GM18507 (cell line): ENCODE measurements at regions not wholly inside any gene's neighbourhood (a gene's known extent, or its start where the extent isn't known, plus 50 kb on each side); places are given as distances from the start of the nearest gene placed in this dataset.
"Not testable (repeated sequence)": the region's sequence is repeated elsewhere in the genome, so short reads cannot be mapped to it uniquely, and the experiment has no call there.

Experiments
- DNase-seq: peaks from one replicate; pipeline ENCODE4 v3.0.0; 2011; ENCODE audit warnings: low read depth; ENCODE audit not compliant: insufficient read length; ENCODE audit errors: extremely low spot score
- FAIRE-seq: peaks from 2 replicates; lab custom pipeline; 2011; peaks lifted over from hg19 to GRCh38; lab: Jason Lieb, UNC

GRCh38 chr12:73769337-73769736 lies 768.3 kb upstream of the ATXN7L3B start:
- DNase-seq: no peak
- no peak for FAIRE-seq

- DNase-seq (no peak), FAIRE-seq (no peak)
Observed at GRCh38 chr12:73798523-73798922, 739.1 kb upstream of the ATXN7L3B start.

GRCh38 chr12:73815072-73815645 lies 722.5 kb upstream of the ATXN7L3B start:
- DNase-seq: no peak
- no peak for FAIRE-seq

GRCh38 chr12:73817161-73817560 lies 720.5 kb upstream of the ATXN7L3B start:
- FAIRE-seq: no peak
- DNase-seq: no peak

- DNase-seq (no peak), FAIRE-seq (no peak)
Observed at GRCh38 chr12:73833746-73834145, 703.9 kb upstream of the ATXN7L3B start.

- FAIRE-seq (no peak), DNase-seq (no peak)
Observed at GRCh38 chr12:73841963-73842362, 695.7 kb upstream of the ATXN7L3B start.

GRCh38 chr12:73863546-73863945 lies 674.1 kb upstream of the ATXN7L3B start:
- no peak for FAIRE-seq
- no peak for DNase-seq

GRCh38 chr12:73867147-73867546 lies 670.5 kb upstream of the ATXN7L3B start:
- no peak for DNase-seq

GRCh38 chr12:73877291-73877690 lies 660.3 kb upstream of the ATXN7L3B start:
- not testable (repeated sequence) for FAIRE-seq, DNase-seq

More at GRCh38 chr12:73867147-73867546, 670.5 kb upstream of the ATXN7L3B start:
- no peak for FAIRE-seq

GRCh38 chr12:73892201-73892600 lies 645.4 kb upstream of the ATXN7L3B start:
- no peak for FAIRE-seq
- no peak for DNase-seq

GRCh38 chr12:73898645-73899044 lies 639.0 kb upstream of the ATXN7L3B start:
- DNase-seq (no peak), FAIRE-seq (no peak)

- FAIRE-seq: no peak
- DNase-seq: no peak
Observed at GRCh38 chr12:73902260-73902659, 635.4 kb upstream of the ATXN7L3B start.

GRCh38 chr12:73906757-73907156 lies 630.9 kb upstream of the ATXN7L3B start:
- FAIRE-seq: no peak
- DNase-seq: no peak

GRCh38 chr12:73935817-73936216 lies 601.8 kb upstream of the ATXN7L3B start:
- DNase-seq: no peak
- no peak for FAIRE-seq

- no peak for DNase-seq
- no peak for FAIRE-seq
Observed at GRCh38 chr12:73947326-73948026, 590.2 kb upstream of the ATXN7L3B start.

- FAIRE-seq (no peak), DNase-seq (no peak)
Observed at GRCh38 chr12:73950507-73950906, 587.1 kb upstream of the ATXN7L3B start.

GRCh38 chr12:73951956-73952703 lies 585.5 kb upstream of the ATXN7L3B start:
- no peak for DNase-seq
- no peak for FAIRE-seq

- DNase-seq (no peak), FAIRE-seq (no peak)
Observed at GRCh38 chr12:73964641-73965040, 573.0 kb upstream of the ATXN7L3B start.

GRCh38 chr12:73973486-73973885 lies 564.1 kb upstream of the ATXN7L3B start:
- DNase-seq (no peak), FAIRE-seq (no peak)

GRCh38 chr12:73984552-73984951 lies 553.1 kb upstream of the ATXN7L3B start:
- FAIRE-seq: no peak
- no peak for DNase-seq

- FAIRE-seq: no peak
Observed at GRCh38 chr12:73991138-73991537, 546.5 kb upstream of the ATXN7L3B start.

More at GRCh38 chr12:73991138-73991537, 546.5 kb upstream of the ATXN7L3B start:
- no peak for DNase-seq
